Neural progenitor cell (in vitro differentiated cells): ENCODE measurements at regions not wholly inside any gene's neighbourhood (a gene's known extent, or its start where the extent isn't known, plus 50 kb on each side); places are given as distances from the start of the nearest gene placed in this dataset.

Experiments
- EZH2 ChIP-seq: fragments of 200-600 bp; sonication (generic); IDR thresholded peaks from 2 replicates; pipeline ENCODE4 v1.6.1; 2017; ENCODE audit warnings: antibody characterized with exemption, mild to moderate bottlenecking, moderate library complexity
- EZH2phosphoT487 ChIP-seq: fragments of 200-600 bp; sonication (generic); IDR thresholded peaks from 2 replicates; pipeline ENCODE4 v1.6.1; 2017; ENCODE audit warnings: antibody characterized with exemption
- TF ChIP-seq, protein P1 (sequence below): fragments of 200-600 bp; sonication (generic); IDR thresholded peaks from 2 replicates; pipeline ENCODE4 v1.5.1; 2017; ENCODE audit warnings: antibody characterized with exemption, mild to moderate bottlenecking

- TF ChIP-seq, protein P1, sequence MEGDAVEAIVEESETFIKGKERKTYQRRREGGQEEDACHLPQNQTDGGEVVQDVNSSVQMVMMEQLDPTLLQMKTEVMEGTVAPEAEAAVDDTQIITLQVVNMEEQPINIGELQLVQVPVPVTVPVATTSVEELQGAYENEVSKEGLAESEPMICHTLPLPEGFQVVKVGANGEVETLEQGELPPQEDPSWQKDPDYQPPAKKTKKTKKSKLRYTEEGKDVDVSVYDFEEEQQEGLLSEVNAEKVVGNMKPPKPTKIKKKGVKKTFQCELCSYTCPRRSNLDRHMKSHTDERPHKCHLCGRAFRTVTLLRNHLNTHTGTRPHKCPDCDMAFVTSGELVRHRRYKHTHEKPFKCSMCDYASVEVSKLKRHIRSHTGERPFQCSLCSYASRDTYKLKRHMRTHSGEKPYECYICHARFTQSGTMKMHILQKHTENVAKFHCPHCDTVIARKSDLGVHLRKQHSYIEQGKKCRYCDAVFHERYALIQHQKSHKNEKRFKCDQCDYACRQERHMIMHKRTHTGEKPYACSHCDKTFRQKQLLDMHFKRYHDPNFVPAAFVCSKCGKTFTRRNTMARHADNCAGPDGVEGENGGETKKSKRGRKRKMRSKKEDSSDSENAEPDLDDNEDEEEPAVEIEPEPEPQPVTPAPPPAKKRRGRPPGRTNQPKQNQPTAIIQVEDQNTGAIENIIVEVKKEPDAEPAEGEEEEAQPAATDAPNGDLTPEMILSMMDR = no peak
- TF ChIP-seq EZH2 (no peak), EZH2phosphoT487 (no peak)
These were observed 222.4 kb upstream of the COL3A1 start for GRCh38 chr2:188751816-188752215.
